T-helper 9 cell (primary cell): ENCODE measurements at regions not wholly inside any gene's neighbourhood (a gene's known extent, or its start where the extent isn't known, plus 50 kb on each side); places are given as distances from the start of the nearest gene placed in this dataset.
A peak's percentile ranks its signal among the peaks of the same experiment; 100 is the strongest.
"Not testable (repeated sequence)": the region's sequence is repeated elsewhere in the genome, so short reads cannot be mapped to it uniquely, and the experiment has no call there.

Source experiments
- DNase-seq: peaks from one replicate; pipeline ENCODE4 v3.0.0-alpha.2; 2020

DNA sequence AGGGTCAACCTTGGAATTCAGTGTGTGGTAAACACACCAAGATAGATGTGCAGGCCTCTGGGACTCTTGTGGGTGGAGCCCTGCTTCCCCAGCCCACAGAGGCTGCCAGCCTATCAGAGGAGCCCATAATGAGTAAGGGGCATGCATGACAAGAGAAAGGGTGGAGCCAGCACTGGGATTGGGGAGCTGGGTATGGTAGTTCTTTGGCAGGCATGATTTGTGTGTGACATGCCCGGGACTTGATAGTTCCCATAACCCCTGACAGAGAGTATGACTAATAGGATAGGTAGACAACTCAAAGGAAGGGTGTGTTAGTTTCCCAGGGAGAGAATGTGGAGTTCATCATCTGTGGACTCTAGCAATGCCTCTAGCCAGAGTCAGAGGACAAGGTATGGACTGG lies 143.0 kb downstream of the EMP1 start:
- DNase-seq: no peak

DNA sequence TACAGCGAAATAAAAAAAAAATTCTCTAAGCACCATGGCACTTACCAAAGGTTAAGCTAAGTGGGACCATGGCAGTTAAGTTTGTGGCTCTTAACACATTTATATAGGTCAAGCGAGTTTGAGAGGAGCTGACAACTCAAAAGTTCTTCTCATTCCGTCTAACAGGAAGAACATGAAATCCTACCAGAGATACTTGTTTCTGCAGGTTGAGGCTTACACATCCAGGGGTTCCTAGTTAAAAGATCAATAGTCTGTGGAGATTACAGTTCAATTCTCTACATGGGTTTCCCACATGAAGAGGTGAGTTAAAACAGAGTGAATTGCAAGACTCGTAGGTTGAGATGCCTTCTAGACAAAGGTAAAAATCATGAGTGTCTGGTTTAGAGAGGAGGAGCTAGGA lies 142.6 kb downstream of the EMP1 start:
- no peak for DNase-seq

DNA sequence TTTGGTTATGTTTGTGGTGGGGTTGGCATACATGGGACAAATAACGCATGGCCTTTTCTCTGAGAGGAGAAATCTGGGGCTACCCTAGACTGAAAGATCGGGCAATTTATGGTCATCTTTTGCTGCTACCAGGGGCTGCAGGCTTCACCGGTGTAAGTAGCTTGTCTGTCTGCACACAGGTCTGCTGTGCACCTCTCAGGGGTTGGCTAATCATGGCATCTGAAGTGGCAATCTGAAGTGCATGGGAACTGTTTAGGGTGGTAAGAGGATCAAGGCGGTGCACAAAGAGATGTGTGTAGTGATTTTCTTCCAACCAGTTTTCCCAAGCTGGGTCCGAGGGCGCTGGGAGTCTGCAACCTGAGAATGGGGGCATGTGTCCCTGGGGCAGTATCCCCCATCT lies 141.3 kb downstream of the EMP1 start:
- no peak for DNase-seq

DNA sequence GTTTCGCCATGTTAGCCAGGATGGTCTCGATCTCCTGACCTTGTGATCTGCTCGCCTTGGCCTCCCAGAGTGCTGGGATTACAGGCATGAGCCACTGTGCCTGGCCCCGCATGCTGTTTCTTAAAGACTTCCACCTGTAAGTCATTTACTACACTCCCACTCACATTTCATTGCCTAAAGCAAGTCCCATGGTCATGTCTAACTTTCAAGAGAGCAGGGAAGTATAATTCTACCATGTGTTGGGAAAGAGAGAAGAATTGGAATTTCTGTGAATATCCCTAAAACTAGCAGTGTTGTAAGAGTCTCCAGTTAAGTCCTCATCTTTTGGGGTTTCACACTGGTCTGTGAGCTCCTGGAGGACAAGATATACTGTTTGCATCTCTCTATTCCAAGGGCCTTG lies 139.7 kb downstream of the EMP1 start:
- no peak for DNase-seq

DNA sequence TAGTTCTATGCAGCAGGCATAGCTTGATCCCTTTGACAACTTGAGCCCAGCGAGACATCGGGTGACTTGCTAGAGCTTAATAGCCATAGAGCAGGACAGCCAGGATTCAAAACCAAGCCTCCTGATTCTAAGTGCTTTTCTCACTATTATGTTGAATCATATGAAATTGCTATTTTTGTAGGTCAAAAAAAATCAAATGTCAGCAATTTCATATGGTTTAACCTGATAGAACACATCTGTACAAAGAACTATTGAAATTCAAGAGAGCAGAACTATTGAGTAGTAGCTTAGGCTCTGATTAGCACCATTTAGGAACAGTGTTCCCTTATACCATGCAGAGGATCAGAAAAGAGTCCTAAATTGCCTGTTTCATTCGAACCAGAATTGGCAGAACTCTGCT lies 132.0 kb downstream of the EMP1 start:
- DNase-seq: no peak

DNA sequence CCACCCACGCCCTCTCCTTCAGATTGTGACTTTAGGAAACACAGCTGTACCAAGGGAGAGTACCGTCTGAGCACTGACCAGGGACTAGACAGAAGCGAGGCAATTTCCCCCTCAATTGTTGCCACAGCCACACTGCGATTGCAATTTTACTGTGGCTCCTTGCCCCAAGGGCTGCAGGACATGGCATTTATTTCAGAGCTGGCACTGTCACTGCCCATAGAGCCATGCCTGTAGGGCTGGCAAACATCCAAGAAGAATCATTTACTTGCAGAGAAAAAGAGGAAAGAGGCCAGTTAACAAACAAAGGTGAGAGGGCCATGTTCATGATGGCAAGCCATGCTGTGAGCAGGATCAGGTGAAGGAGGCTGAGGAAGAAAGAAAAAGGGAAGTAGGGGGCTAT lies 129.6 kb downstream of the EMP1 start:
- DNase-seq: no peak

DNA sequence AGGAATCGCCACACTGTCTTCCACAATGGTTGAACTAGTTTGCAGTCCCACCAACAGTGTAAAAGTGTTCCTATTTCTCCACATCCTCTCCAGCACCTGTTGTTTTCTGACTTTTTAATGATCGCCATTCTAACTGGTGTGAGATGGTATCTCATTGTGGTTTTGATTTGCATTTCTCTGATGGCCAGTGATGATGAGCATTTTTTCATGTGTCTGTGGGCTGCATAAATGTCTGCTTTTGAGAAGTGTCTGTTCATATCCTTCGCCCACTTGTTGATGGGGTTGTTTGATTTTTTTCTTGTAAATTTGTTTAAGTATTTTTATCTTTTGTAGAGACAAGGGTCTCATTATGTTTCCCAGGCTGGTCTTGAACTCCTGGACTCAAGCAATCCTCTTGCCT lies 128.5 kb downstream of the EMP1 start:
- DNase-seq: not testable (repeated sequence)

DNA sequence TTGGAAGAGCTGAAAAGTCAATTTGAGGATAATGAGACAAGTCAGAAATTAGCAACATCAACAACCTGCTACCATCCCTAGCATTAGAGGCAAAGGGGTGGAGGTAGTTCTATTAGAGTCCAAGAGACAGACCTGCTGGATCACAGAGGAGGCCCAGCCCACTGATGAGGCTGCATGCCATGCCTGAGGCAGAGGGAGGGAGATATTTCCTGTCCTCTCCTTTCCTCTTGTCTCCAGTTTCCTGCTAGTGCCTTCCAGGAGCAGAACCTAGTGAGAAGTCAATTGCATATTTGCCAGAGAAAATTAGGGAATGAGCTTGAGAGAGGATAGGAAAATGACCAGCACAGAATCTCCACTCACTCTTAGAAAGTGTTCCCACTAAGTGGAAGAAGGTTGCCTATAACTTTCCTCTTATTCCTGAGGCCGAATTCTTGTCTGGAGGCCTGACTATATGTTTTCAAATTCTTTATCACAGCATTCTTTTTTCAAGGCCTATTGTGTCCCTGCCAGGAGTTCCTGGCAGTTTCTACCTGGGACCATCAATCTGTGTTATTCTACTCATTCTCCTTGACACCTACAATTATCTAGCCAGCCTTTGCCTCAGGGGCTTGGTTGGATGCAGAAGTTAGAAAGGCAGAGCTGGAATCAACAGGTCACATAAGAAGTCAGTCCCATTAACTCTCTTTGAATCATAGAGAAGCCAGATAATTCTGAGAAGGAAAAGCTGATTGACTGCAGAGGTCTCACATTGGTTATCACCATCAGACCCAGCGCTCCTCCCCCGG lies 121.9 kb downstream of the EMP1 start:
- no peak for DNase-seq

DNA sequence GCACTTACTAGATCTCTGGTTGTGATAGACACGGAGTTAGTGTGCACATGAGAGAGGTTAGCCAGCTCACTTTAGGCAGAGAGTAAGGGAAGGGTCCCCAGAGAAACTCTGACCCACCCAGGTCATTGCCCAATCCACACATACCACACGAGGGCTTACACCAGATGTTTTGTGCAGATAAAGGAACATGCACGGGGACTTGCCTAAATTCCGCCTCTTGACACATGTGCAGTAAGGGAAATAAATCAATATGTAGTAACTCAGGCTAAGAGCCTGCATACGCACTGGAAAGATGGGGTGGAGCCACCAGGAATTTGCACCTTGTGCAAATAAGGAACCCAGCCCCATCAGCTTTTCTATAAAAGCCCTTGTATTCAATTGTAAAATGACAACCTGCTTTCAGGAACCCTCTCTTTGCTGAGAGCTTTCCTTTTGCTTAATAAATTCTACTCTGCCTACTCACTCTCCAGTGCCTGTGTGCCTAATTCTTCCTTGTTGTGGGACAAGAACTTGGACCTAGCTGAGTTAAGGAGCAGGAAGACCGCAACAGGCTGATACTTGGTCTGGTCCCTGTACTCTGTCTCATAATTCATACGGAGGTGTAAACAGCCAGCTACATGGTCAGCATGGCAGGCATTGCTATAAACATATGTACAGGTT lies 120.2 kb downstream of the EMP1 start:
- no peak for DNase-seq

DNA sequence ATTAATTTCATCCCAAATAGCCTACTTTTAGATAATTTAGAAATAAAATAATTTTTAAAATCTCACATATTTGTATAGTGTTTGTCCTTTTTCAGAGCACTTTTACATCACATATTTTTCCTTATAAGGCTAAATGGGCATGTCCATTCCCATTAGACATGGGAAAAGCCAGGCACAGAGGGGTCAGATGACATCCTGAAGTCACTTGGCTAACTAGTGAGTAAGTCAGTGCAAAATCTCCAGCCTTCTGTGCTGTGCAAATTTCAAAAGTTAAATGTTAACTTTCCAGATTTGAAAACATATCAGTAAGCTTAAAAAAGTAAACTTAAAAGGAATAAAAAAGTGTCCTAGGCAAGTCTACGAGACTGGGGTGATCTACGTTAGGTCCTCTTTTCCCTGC lies 117.4 kb downstream of the EMP1 start:
- DNase-seq: no peak

DNA sequence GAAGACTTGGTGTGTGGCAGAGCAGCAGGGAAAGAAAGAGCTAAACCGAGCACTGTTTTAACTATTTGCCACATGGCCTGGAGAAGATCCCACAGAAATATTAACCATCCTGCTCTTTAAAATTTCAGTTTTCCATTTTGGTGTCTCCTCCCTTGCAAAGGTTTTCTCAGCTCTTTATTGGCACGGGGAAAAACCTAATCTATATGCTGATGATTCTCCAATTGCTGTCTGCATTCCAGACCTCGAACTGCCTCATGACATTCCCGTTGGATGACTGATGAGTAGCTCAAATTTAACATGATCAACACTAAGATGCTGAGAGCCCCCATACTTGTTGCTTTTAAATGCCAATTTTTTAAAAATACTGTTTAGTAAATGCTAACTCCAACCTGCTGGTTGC lies 115.0 kb downstream of the EMP1 start:
- no peak for DNase-seq

DNA sequence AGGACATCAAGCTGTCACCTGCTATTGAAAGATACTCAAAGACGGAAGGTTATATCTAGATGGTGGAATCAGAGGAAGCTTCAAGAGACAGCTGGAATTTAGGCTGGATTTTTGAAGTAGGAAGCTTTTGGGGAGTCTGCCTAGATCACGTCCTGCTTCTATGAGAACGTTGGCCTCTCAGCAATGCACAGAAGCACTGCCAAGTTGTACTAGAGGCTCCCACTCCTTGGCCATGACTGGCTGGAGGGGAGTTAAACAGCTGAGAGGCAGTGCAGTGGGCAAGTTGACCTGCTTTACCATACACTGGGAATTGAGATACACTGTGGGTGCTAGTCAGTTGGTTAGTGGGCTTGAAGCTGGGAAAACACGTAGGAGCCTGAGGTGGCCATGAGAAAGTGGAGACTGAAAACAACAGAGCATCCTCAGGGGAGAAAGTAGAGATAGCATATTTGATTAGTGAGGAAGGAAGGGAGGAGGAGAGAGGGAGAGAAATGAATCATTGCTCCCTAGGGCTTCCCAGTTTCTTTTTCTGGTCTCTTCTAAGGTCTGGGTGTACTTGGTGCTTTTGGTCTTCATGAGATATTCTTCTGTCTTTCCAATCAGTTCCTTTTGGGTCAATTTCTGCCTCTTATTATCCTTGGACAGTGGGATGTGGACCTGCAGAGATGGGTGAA lies 110.8 kb downstream of the EMP1 start:
- DNase-seq: no peak

DNA sequence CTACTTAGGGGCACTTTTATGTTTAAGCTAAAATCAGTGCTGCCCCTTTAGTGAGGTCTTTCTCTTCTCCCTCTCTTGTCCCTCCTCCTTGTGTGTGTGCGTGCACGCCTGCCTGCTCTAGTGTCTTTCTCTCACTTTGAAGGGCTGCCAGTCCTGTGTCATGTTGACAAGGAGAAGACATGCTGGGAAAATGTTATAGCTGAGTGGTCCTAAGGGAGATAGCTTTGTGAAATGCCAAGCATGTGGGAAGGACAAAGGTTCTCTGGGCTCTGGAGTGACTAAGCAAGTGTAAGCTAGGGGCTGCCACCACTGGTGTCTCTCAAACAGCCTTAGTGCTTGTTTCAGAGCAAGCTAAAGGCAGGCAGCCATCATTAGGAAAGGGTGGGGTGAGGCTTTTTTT lies 108.4 kb downstream of the EMP1 start:
- DNase-seq: no peak

DNA sequence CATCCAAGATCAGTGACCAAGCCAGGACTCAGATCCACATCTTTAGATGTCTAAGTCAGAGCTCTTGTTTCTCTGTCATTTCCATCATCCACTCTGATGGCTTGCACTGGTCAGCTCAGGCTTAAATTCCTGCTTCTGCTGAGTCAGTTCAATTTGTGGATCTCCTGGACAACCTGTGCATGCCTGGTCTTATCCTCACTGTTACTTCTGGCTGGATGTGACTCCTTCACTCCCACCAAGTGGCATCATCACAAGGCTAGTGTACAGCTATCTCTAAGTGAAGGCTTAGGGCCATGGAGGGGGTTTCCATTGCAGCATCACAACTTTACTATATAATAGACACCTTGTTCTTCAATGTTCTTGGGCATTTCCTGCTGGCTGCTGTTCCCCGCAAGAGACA lies 102.9 kb downstream of the EMP1 start:
- no peak for DNase-seq

DNA sequence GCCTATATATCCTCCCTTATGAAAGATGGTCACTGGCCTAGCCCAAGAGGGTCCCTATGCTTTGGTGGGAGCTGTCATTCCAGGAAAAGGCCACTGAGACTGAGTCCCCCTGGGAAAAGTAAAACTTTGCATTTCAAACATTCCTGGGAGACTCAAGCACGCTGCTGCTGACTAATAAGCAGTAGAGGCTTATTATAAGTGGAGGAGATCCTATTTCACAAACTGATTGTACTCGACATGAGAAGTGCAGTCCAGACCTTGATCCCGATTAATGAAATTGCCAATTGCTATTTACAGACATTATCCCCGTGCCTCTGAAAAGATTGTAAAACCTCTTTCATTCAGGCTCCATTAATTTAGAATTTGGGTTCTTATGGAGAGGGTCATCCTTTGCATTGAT lies 96.6 kb downstream of the EMP1 start:
- no peak for DNase-seq

DNA sequence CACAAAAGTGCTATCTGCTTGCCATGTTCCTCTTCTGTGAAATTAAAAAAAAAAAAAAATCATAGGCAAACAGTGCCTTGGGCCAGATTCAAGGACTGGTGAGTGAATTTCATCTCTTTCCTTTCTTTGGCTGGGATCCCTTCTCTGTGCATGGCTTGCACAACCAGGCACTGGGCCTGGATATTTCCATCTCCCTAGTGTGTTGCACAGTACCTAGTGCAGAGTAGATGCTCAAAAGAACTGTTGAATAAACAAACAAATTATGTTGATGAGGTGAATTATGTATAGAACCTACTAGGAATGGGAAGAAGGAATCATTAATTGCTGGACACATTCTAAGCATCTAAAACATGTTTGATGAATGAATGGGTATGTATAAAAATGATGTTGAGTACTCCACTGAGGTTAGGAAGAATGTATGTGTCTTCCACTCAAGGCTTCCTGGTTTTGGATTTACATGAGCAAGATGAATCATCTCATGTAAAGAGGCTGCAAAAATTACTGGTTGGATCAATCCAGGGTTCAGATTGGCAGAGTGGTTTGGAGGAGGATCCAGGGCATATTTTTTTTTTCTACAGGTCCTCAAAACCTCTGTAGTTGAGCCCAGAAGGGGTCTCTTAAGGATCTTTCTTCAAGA lies 93.2 kb downstream of the EMP1 start:
- DNase-seq: no peak

DNA sequence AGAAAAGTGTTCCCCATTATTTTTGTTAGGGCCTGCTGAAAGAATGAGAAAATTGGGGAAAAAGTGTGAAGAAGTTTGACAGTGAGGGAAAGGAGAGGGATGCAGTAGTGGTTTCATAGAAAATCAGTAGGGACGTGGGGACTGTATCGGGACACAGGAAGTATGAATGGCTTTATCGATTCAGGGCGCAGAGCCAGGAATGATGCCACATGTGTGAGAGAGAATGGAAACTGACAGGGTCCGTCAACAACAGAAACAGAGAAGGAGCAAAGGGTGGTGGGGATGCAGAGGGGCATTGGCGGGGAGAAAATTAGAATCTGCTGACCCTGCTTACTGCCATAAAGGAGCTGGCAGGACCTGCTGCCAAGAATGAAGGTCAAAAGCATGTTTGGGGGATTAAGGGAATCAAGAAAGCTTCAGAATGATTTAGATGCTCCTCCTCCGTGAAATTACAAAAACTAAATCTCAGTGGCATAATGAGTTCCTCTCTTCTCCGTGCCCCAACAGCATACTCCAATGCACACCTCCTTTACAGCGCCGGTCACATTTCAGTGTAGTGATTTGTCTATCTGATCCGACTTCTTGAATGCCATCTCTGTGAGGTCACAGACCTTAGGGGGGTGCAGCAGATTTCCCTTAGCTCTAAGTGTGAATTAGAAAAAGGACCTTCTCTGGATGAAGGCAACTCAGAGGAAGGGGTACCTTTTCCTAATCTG lies 92.6 kb downstream of the EMP1 start:
- no peak for DNase-seq

DNA sequence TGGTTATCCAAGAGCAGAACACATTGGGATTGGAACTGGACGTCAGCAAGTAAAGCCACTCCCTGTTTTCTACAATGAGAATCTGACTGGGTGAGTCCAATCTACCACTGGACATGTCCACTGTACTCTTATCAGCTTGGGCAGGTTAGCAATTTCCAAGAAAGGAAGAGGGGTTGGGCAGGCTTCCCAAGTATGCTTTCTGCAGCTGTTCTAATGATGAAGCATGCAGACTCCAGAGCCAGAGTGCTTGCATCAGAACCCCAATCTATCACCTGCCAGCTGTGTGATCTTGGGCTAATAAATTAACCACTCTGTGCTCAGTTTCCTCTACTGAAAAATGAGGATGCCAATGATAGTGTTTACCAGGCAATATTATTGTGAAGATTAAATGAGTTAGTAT lies 92.0 kb downstream of the EMP1 start:
- no peak for DNase-seq

DNA sequence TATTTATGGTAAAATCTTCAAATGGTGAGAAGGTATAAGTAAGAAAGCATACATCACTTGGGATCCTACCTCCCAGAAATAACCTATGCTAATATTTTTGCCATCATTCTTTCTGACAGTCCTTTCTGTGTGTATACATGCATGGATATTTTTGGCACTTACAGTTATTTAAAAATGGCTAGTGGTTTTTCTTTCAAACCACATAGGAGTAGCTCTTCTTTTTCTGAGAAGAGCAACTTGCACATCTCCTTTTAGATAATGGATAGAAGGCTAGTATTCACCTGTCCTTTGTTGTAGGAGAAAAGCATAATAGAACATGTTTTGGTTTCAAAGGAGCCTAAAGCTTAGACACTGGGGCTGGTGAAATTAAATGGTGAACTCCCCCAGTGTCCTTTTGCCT lies 87.3 kb downstream of the EMP1 start:
- DNase-seq: no peak

DNA sequence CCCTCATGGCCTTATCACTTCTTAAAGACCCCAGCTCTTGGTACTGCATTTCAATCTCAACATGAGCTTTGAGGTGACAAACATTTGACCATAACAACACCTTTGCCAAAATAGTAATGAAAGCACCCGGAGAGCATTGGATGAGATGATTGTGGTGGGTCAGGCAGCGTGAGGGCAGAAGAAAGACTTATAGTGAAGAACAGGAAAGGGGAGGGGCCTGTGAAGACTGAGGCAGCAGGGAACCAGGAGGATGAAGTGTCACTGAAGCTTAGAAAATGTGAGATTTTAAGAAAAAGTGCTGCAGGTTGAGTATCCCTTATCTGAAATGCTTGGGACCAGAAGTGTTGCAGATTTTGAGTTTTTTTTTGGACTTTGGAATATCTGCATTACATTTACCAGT lies 86.3 kb downstream of the EMP1 start:
- DNase-seq: no peak

DNA sequence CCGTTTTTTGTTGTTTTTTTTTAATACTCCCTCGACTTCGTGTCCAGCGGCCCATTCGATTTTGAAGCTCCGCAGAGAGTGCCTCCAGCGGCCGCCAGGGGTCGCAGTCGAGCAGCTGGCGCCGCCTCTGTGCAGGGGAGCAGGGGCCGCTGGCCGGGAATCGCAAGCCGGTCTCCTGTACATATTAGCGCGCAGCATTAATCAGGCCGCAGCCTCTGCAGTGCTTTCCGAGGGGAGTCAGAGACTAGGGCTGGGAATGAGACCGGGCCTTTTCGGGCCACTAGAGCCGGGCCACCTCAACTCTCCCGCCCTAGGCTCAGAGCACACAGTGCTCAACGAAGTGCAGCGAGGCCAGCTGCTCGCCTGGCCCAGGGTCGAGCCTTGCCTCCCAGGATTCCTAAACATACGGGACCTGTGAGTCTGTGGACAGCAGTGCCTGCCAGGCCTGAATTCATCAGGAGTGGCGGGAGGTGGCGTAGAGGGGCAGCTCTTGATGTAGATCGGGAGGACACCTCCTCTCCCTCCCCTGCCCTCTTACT lies 81.8 kb downstream of the EMP1 start:
- peak; percentile 55 for DNase-seq

DNA sequence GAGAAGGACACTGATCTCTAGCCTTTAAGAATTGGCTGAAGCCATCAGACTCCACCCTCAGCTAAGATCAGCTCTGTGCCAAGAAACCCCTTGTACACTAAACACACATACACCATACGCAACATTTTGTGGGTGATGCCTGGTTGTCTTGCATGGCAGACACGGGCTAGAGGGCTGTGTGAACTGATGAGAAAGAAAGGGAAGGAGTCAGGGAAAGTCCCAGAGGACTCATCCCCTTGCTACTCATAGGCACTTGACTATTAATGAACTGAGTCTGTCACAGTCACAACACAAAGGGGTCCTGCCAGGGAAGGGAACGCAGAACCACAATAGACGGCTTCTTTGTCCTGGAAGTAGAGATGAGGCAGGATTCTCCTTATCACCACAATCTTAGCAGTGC lies 80.8 kb downstream of the EMP1 start:
- DNase-seq: no peak
